ENCODE measurements at regions not wholly inside any gene's neighbourhood (a gene's known extent, or its start where the extent isn't known, plus 50 kb on each side); places are given as distances from the start of the nearest gene placed in this dataset.

DNA sequence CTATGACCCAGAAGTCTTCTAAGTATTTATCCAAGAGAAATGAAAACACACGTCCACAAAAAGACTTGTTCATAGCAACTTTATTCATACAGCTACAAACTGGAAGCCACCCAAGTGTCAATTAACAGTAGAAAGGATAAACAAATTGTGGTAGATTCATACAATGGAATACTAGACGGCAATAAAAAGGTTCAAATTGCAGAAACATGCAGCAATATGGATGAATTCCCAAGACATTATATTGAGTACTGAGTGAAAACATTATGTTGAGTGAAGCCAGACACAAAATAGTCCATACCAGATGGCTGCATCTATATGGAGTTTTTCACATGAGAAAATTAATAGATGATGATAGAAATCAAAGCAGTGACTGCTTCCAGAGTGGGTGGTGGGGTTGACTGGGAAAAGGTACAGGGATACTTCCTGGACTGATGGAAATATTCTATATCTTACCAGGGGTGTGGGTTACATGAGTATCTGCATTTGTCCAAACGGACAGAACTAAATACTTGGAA is 292.0 kb downstream of the FGFR2 start (continued):
- TF ChIP-seq, protein P1, sequence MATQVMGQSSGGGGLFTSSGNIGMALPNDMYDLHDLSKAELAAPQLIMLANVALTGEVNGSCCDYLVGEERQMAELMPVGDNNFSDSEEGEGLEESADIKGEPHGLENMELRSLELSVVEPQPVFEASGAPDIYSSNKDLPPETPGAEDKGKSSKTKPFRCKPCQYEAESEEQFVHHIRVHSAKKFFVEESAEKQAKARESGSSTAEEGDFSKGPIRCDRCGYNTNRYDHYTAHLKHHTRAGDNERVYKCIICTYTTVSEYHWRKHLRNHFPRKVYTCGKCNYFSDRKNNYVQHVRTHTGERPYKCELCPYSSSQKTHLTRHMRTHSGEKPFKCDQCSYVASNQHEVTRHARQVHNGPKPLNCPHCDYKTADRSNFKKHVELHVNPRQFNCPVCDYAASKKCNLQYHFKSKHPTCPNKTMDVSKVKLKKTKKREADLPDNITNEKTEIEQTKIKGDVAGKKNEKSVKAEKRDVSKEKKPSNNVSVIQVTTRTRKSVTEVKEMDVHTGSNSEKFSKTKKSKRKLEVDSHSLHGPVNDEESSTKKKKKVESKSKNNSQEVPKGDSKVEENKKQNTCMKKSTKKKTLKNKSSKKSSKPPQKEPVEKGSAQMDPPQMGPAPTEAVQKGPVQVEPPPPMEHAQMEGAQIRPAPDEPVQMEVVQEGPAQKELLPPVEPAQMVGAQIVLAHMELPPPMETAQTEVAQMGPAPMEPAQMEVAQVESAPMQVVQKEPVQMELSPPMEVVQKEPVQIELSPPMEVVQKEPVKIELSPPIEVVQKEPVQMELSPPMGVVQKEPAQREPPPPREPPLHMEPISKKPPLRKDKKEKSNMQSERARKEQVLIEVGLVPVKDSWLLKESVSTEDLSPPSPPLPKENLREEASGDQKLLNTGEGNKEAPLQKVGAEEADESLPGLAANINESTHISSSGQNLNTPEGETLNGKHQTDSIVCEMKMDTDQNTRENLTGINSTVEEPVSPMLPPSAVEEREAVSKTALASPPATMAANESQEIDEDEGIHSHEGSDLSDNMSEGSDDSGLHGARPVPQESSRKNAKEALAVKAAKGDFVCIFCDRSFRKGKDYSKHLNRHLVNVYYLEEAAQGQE (IDR thresholded peaks at IDR 0.05; ENCODE audit: low read depth) = no peak
- TF ChIP-seq CBX3 (IDR thresholded peaks at IDR 0.05; ENCODE audit: low read depth) = no peak
- no peak for TF ChIP-seq YY1 (IDR thresholded peaks at IDR 0.05; ENCODE audit: extremely low read depth, insufficient replicate concordance, low read depth, low read length)

DNA sequence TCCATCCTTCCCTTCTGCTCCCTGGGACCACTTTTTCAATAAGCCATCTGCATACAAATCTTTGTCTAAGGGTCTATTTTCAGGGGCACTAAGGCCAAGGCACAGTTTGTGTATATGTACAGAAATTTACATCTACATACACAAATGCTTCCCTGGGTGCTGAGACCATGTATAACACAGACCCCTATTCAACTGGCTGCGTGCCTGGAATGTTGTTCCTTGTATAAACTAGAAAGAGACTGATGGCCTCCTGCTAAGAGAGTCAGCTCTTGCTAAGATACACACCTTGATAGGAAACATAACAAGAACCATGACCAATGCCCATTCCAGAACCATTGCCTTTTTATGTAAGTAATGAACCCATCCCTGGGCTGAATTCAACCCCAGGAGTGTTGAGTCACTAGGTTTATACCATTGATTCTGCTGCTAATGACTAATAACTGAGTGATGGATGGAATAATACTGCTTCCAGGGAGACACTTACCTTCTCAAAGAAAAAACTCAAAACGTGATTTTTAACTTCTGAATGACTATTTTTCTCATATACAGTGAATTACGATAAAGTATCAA is 290.7 kb downstream of the FGFR2 start:
- H3K4me2 ChIP-seq (ENCODE audit: low read length) = no peak overlapping the region
- H3K79me2 ChIP-seq (ENCODE audit: insufficient read depth, low read length) = no peaks in the 10 kb centered on the region
- no TSS peak for BruUV-seq (replicated peaks)
- H3K27me3 ChIP-seq (ENCODE audit: insufficient read depth, low read length) = 0 out of 2 replicates have a peak, but pooled peaks cover 5% of the 10 kb centered on the region
- no peak overlapping the region for H3K4me3 ChIP-seq (replicated peaks in 1 of 2; ENCODE audit: low read depth in 1 of 2, low read length in 2 of 2)
- intact Hi-C loops (cut with micrococcal nuclease) = no loop called here
- no peak overlapping the region for H3K9ac ChIP-seq (ENCODE audit: low read length)
- no peaks in the 10 kb centered on the region for H4K20me1 ChIP-seq (ENCODE audit: insufficient read depth)
- H3K4me1 ChIP-seq (ENCODE audit: control insufficient read depth in 1 of 2, insufficient read depth in 2 of 2, low read length in 2 of 2) = 0 out of 4 replicates have a peak, but pooled peaks cover 0 to 5% of the 10 kb centered on the region in 2 experiments
- H3K9me2 ChIP-seq (ENCODE audit: insufficient read depth) = no peaks in the 10 kb centered on the region
- POLR2A ChIA-PET = no interaction called here
- no peak for ATAC-seq
- CTCF ChIA-PET = no interaction called here
- H2AFZ ChIP-seq (ENCODE audit: low read depth, low read length, poor library complexity, severe bottlenecking) = no peak overlapping the region
- no peaks in the 10 kb centered on the region for H3K9me3 ChIP-seq (ENCODE audit: control insufficient read depth in 1 of 2, insufficient read depth in 1 of 2, low read depth in 1 of 2, low read length in 2 of 2)
- H3K36me3 ChIP-seq (ENCODE audit: control insufficient read depth in 1 of 2, insufficient read depth in 2 of 2, low read length in 2 of 2) = no peaks in the 10 kb centered on the region
- RAD21 ChIA-PET (ENCODE audit: low non-redundant PET in 1 of 2, low total read pairs in 2 of 2, uncharacterized antibody in 2 of 2, unreplicated experiment in 2 of 2) = no interaction called here
- H3K27ac ChIP-seq (ENCODE audit: low read depth, low read length) = no peak overlapping the region
- no peak for DNase-seq (ENCODE audit: low read depth, low spot score)
- no peak for TF ChIP-seq JUND (IDR thresholded peaks at IDR 0.05)
- TF ChIP-seq ZFX (IDR thresholded peaks at IDR 0.05) = no peak
- TF ChIP-seq POLR2AphosphoS5 (IDR thresholded peaks at IDR 0.05; ENCODE audit: low read depth, low read length) = no peak
- TF ChIP-seq TCF7L2 (IDR thresholded peaks at IDR 0.05; ENCODE audit: borderline replicate concordance, extremely low read depth, insufficient read depth, insufficient read length) = no peak
- TF ChIP-seq RAD21 (IDR thresholded peaks at IDR 0.05; ENCODE audit: low read depth) = no peak
- no peak for TF ChIP-seq POLR2A (IDR thresholded peaks at IDR 0.05; ENCODE audit: borderline replicate concordance, extremely low read depth, insufficient read depth, insufficient read length)
- TF ChIP-seq, protein P1 (IDR thresholded peaks at IDR 0.05; ENCODE audit: low read depth) = no peak
- TF ChIP-seq, protein P2, sequence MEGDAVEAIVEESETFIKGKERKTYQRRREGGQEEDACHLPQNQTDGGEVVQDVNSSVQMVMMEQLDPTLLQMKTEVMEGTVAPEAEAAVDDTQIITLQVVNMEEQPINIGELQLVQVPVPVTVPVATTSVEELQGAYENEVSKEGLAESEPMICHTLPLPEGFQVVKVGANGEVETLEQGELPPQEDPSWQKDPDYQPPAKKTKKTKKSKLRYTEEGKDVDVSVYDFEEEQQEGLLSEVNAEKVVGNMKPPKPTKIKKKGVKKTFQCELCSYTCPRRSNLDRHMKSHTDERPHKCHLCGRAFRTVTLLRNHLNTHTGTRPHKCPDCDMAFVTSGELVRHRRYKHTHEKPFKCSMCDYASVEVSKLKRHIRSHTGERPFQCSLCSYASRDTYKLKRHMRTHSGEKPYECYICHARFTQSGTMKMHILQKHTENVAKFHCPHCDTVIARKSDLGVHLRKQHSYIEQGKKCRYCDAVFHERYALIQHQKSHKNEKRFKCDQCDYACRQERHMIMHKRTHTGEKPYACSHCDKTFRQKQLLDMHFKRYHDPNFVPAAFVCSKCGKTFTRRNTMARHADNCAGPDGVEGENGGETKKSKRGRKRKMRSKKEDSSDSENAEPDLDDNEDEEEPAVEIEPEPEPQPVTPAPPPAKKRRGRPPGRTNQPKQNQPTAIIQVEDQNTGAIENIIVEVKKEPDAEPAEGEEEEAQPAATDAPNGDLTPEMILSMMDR (IDR thresholded peaks at IDR 0.05 in 2 of 3, conservative IDR thresholded peaks at IDR 0.05 in 1 of 3; ENCODE audit: borderline replicate concordance in 1 of 3, insufficient read depth in 1 of 3, low read depth in 2 of 3, low read length in 2 of 3) = no peak
- TF ChIP-seq, protein P3, sequence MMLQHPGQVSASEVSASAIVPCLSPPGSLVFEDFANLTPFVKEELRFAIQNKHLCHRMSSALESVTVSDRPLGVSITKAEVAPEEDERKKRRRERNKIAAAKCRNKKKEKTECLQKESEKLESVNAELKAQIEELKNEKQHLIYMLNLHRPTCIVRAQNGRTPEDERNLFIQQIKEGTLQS (IDR thresholded peaks at IDR 0.05) = no peak
- no peak for TF ChIP-seq YY1 (IDR thresholded peaks at IDR 0.05; ENCODE audit: extremely low read depth, insufficient replicate concordance, low read depth, low read length)
- TF ChIP-seq EGR1 (IDR thresholded peaks at IDR 0.05; ENCODE audit: low read depth) = no peak
- TF ChIP-seq, protein P4, sequence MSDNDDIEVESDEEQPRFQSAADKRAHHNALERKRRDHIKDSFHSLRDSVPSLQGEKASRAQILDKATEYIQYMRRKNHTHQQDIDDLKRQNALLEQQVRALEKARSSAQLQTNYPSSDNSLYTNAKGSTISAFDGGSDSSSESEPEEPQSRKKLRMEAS (IDR thresholded peaks at IDR 0.05) = no peak
- no peak for TF ChIP-seq ZNF274 (IDR thresholded peaks at IDR 0.05; ENCODE audit: low read depth, low read length)
- no peak for TF ChIP-seq SRF (IDR thresholded peaks at IDR 0.05; ENCODE audit: low read depth)
